Trophoblast cell (in vitro differentiated cells and primary cell): ENCODE measurements at regions not wholly inside any gene's neighbourhood (a gene's known extent, or its start where the extent isn't known, plus 50 kb on each side); places are given as distances from the start of the nearest gene placed in this dataset.

Experiments
- DNase-seq, 2 donors: peaks; one replicate each; pipeline ENCODE4 v3.0.0-alpha.2; 2016
- H2AFZ ChIP-seq: 2 replicates; pipeline ENCODE4 v1.6.1; 2013; ENCODE audit warnings: low read length, moderate library complexity, mild to moderate bottlenecking; ENCODE audit not compliant: insufficient read depth, poor library complexity
- H2AK5ac ChIP-seq: 2 replicates; pipeline ENCODE4 v1.6.1; 2013; ENCODE audit warnings: mild to moderate bottlenecking, low read length
- H2BK120ac ChIP-seq: 2 replicates; pipeline ENCODE4 v1.6.1; 2013; ENCODE audit warnings: low read length, mild to moderate bottlenecking, moderate library complexity; ENCODE audit not compliant: insufficient read depth, poor library complexity
- H2BK12ac ChIP-seq: 2 replicates; pipeline ENCODE4 v1.6.1; 2013; ENCODE audit warnings: mild to moderate bottlenecking, low read length, moderate library complexity
- H2BK5ac ChIP-seq: 2 replicates; pipeline ENCODE4 v1.6.1; 2013; ENCODE audit warnings: low read length, low read depth, moderate library complexity, mild to moderate bottlenecking; ENCODE audit not compliant: poor library complexity
- H3K14ac ChIP-seq: 2 replicates; pipeline ENCODE4 v1.6.1; 2013; ENCODE audit warnings: mild to moderate bottlenecking, low read length
- H3K18ac ChIP-seq: 2 replicates; pipeline ENCODE4 v1.6.1; 2013; ENCODE audit warnings: mild to moderate bottlenecking, low read length
- H3K23ac ChIP-seq: 2 replicates; pipeline ENCODE4 v1.6.1; 2013; ENCODE audit warnings: low read length
- H3K27ac ChIP-seq: 2 replicates; pipeline ENCODE4 v1.5.1; 2013; ENCODE audit warnings: low read depth, mild to moderate bottlenecking, inconsistent platforms, low read length, moderate library complexity
- H3K27me3 ChIP-seq: 2 replicates; pipeline ENCODE4 v1.6.1; 2013; ENCODE audit warnings: inconsistent platforms, mild to moderate bottlenecking, low read length, moderate library complexity; ENCODE audit not compliant: insufficient read depth
- H3K36me3 ChIP-seq, 2 experiments: 1 replicate in 1 of 2; 2 replicates in 1 of 2; pipeline ENCODE4 v1.6.1; 2013; ENCODE audit warnings: low read length in 2 of 2, mild to moderate bottlenecking in 2 of 2, moderate library complexity in 1 of 2; ENCODE audit not compliant: insufficient read depth in 2 of 2, control insufficient read depth in 1 of 2
- H3K4ac ChIP-seq: 2 replicates; pipeline ENCODE4 v1.6.1; 2013; ENCODE audit warnings: low read depth, mild to moderate bottlenecking, low read length, moderate library complexity
- H3K4me1 ChIP-seq, 2 experiments: 1 replicate in 1 of 2; 2 replicates in 1 of 2; pipeline ENCODE4 v1.6.1; 2013; ENCODE audit warnings: low read length in 2 of 2, mild to moderate bottlenecking in 2 of 2, moderate library complexity in 1 of 2; ENCODE audit not compliant: insufficient read depth in 2 of 2, control insufficient read depth in 1 of 2
- H3K4me2 ChIP-seq: 2 replicates; pipeline ENCODE4 v1.6.1; 2013; ENCODE audit warnings: inconsistent platforms, mild to moderate bottlenecking, low read length, moderate library complexity
- H3K4me3 ChIP-seq: 2 replicates; pipeline ENCODE4 v1.5.1; 2013; ENCODE audit warnings: mild to moderate bottlenecking, low read depth, low read length, inconsistent platforms
- H3K79me1 ChIP-seq: one replicate; pipeline ENCODE4 v1.6.1; 2013; ENCODE audit warnings: low read length
- H3K79me2 ChIP-seq: 2 replicates; pipeline ENCODE4 v1.6.1; 2013; ENCODE audit warnings: low read length, mild to moderate bottlenecking; ENCODE audit not compliant: control insufficient read depth, insufficient read depth, poor library complexity
- H3K9ac ChIP-seq: 2 replicates; pipeline ENCODE4 v1.6.1; 2013; ENCODE audit warnings: mild to moderate bottlenecking, low read length
- H3K9me3 ChIP-seq: 2 replicates; pipeline ENCODE4 v1.6.1; 2013; ENCODE audit warnings: low read depth, mild to moderate bottlenecking, control low read depth, inconsistent platforms, low read length; ENCODE audit not compliant: insufficient read depth
- H4K12ac ChIP-seq: 2 replicates; pipeline ENCODE4 v1.6.1; 2013; ENCODE audit warnings: low read depth, mild to moderate bottlenecking, low read length, moderate library complexity
- H4K8ac ChIP-seq: 2 replicates; pipeline ENCODE4 v1.6.1; 2013; ENCODE audit warnings: low read depth, mild to moderate bottlenecking, low read length, moderate library complexity
- H4K91ac ChIP-seq: one replicate; pipeline ENCODE4 v1.6.1; 2013; ENCODE audit warnings: low read depth, mild to moderate bottlenecking, low read length, moderate library complexity
- WGBS: extraction: QIAGEN DNeasy Blood & Tissue Kit; methylation state at CpG from one replicate; pipeline ENCODE4 v1.1.7; 2013; ENCODE audit warnings: missing lambda C conversion rate; ENCODE audit not compliant: insufficient read length, insufficient coverage; ENCODE audit errors: extremely low coverage; 5-methylcytosine and 5-hydroxymethylcytosine counted together

DNA sequence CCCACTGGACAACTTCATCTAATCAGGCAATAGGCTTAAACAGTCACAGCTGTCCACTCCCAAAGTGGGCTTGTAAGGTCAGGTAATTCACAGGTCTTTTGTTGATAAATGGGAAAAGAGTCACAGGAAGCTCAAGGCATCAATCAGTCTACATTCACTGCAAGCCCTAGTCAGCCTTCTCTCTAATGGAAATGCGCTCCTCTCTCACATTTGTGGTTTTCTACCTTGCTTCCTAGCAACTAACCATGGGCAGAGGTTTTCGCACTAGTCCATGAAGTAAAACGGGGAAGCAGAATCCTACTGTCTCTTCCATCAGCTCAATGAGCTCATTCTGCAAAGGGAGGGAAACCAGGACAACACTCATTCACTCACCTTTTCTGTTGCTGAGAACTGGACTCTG lies 53.5 kb upstream of the APBB1IP start:
- Histone ChIP-seq H4K12ac (no peak overlapping the region), H3K9ac (no peak overlapping the region)

DNA sequence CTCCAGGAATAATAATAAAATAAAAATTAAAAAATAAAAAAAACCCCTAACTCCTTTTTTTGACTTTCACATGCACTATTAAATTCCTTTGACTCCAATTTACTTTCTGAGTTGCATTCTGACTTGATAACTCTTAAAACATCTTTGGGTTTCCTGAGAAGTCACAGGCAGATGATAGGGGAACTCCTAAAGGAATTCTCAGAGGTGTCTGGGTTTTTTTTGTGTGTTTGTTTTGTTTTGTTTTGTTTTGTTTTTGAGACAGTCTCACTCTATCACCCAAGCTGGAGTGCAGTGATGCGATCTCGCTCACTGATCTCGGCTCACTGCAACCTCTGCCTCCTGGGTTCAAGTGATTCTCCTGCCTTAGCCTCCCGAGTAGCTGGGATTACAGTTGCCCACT lies 52.7 kb upstream of the APBB1IP start:
- H3K9ac ChIP-seq, result no peak overlapping the region
- H2AK5ac ChIP-seq, result no peak overlapping the region
- no peak overlapping the region for H3K4ac ChIP-seq
- no peak overlapping the region for H2AFZ ChIP-seq
- no peak overlapping the region for H3K27ac ChIP-seq
- no peak overlapping the region for H3K23ac ChIP-seq
- H3K36me3 ChIP-seq, result peaks cover 0 to 5% of the 10 kb centered on the region in 2 experiments
- H3K14ac ChIP-seq, result no peak overlapping the region
- no CpG with 5 or more reads among the region's 4 CpGs for WGBS
- H4K91ac ChIP-seq, result no peak overlapping the region
- H2BK120ac ChIP-seq, result no peak overlapping the region
- no peaks in the 10 kb centered on the region for H3K9me3 ChIP-seq
- no peaks in the 10 kb centered on the region for H3K27me3 ChIP-seq
- H4K8ac ChIP-seq, result no peak overlapping the region
- H3K4me3 ChIP-seq, result no peak overlapping the region
- no peak overlapping the region for H2BK12ac ChIP-seq
- H3K79me1 ChIP-seq, result no peaks in the 10 kb centered on the region
- no peak for DNase-seq
- H2BK5ac ChIP-seq, result no peak overlapping the region
- H4K12ac ChIP-seq, result no peak overlapping the region
- no peak overlapping the region for H3K18ac ChIP-seq
- H3K79me2 ChIP-seq, result no peaks in the 10 kb centered on the region
- peaks cover 0 to 3% of the 10 kb centered on the region in 2 experiments for H3K4me1 ChIP-seq
- H3K4me2 ChIP-seq, result no peak overlapping the region

More for the DNA sequence above, 53.5 kb upstream of the APBB1IP start:
- Histone ChIP-seq H3K4me2 (no peak overlapping the region), H4K91ac (no peak overlapping the region), H2AK5ac (no peak overlapping the region), H3K18ac (no peak overlapping the region), H3K23ac (no peak overlapping the region), H2AFZ (no peak overlapping the region), H2BK120ac (no peak overlapping the region), H2BK12ac (no peak overlapping the region), H3K14ac (no peak overlapping the region), H3K4ac (no peak overlapping the region), H4K8ac (no peak overlapping the region), H2BK5ac (no peak overlapping the region), H3K27me3 (no peaks in the 10 kb centered on the region), H3K4me1 (peaks cover 0 to 3% of the 10 kb centered on the region in 2 experiments), H3K79me1 (no peaks in the 10 kb centered on the region), H3K79me2 (no peaks in the 10 kb centered on the region), H3K27ac (no peak overlapping the region), H3K9me3 (no peaks in the 10 kb centered on the region), H3K4me3 (no peak overlapping the region), H3K36me3 (peaks cover 0 to 5% of the 10 kb centered on the region in 2 experiments)
- DNase-seq, result no peak
- WGBS, result no CpG with 5 or more reads among the region's 3 CpGs

DNA sequence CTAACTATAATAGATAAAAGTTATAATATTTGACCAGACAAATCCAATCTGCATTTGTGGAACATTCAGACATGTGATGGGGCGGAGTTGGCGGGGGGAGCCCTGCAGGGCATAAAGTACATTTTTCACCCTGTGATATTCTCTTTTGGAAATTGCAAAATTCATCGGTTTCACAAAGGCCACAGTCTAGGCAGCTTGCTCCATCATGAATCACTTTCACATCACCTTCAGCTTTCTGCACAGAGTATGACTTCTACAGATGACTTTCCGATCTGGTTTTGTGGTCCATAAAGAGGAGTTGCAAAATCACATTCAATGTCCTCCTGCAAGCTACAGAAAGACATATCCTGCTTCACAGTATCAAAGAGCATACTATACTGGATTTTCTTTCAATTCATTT lies 51.4 kb upstream of the APBB1IP start:
- Histone ChIP-seq H4K12ac (no peak overlapping the region), H3K4me1 (peaks cover 3 to 5% of the 10 kb centered on the region in 2 experiments), H3K9ac (no peak overlapping the region), H2BK120ac (no peak overlapping the region), H3K23ac (no peak overlapping the region), H3K36me3 (peaks cover 0 to 5% of the 10 kb centered on the region in 2 experiments), H3K9me3 (no peaks in the 10 kb centered on the region), H3K4ac (no peak overlapping the region), H3K27me3 (no peaks in the 10 kb centered on the region), H2AFZ (no peak overlapping the region), H2BK5ac (no peak overlapping the region), H3K27ac (no peak overlapping the region), H3K18ac (no peak overlapping the region), H3K79me2 (no peaks in the 10 kb centered on the region), H2AK5ac (no peak overlapping the region), H3K79me1 (peaks cover 3% of the 10 kb centered on the region), H4K8ac (no peak overlapping the region), H3K4me3 (no peak overlapping the region), H2BK12ac (no peak overlapping the region), H3K4me2 (no peak overlapping the region), H3K14ac (no peak overlapping the region), H4K91ac (no peak overlapping the region)
- DNase-seq, result no peak
- WGBS, result no CpG with 5 or more reads among the region's 4 CpGs
